ENCODE measurements at regions not wholly inside any gene's neighbourhood (a gene's known extent, or its start where the extent isn't known, plus 50 kb on each side); places are given as distances from the start of the nearest gene placed in this dataset.
A peak's percentile ranks its signal among the peaks of the same experiment; 100 is the strongest.

DNA sequence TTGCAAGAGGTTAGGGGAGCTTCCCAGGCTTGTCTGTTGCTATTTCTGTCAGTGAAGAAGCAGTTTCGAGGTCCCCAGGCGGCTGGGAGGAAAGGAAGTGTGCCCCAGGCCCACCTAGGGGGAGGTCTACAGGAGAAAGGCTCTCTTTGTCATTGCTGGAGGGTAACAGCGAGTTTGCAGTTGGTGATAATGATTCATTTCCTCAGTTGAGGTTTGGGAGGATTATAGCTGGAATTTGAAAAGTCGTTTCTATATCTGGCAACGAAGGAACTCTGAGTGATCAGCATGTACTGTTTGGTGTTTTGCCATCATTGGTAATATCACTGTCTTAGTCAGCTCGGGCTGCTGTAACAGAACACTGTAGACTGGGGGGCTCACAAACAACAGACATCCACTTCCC is 65.5 kb upstream of the UBE3A start:
- H3K79me2 ChIP-seq (ENCODE audit: low read length), result no peaks in the 10 kb centered on the region
- no peak overlapping the region for H3K27ac ChIP-seq (ENCODE audit: low read length)
- H2AFZ ChIP-seq (ENCODE audit: low read depth, low read length), result no peak overlapping the region
- no peak overlapping the region for H3K9ac ChIP-seq (ENCODE audit: low read length)
- no peaks in the 10 kb centered on the region for H4K20me1 ChIP-seq (ENCODE audit: insufficient read depth, low read length)
- no peak overlapping the region for H3K4me3 ChIP-seq (ENCODE audit: low read length)
- H3K4me2 ChIP-seq (ENCODE audit: low read length), result no peak overlapping the region
- no peaks in the 10 kb centered on the region for H3K9me3 ChIP-seq (ENCODE audit: insufficient read depth, low read length)
- 0 out of 2 replicates have a peak, but pooled peaks cover 4% of the 10 kb centered on the region for H3K27me3 ChIP-seq (ENCODE audit: low read depth, low read length)
- no peaks in the 10 kb centered on the region for H3K4me1 ChIP-seq (ENCODE audit: low read length)
- no peaks in the 10 kb centered on the region for H3K36me3 ChIP-seq (replicated peaks; ENCODE audit: low read depth, low read length)
- no peak for TF ChIP-seq EZH2phosphoT487 (IDR thresholded peaks at IDR 0.05; ENCODE audit: low read depth)
- TF ChIP-seq, protein P1, sequence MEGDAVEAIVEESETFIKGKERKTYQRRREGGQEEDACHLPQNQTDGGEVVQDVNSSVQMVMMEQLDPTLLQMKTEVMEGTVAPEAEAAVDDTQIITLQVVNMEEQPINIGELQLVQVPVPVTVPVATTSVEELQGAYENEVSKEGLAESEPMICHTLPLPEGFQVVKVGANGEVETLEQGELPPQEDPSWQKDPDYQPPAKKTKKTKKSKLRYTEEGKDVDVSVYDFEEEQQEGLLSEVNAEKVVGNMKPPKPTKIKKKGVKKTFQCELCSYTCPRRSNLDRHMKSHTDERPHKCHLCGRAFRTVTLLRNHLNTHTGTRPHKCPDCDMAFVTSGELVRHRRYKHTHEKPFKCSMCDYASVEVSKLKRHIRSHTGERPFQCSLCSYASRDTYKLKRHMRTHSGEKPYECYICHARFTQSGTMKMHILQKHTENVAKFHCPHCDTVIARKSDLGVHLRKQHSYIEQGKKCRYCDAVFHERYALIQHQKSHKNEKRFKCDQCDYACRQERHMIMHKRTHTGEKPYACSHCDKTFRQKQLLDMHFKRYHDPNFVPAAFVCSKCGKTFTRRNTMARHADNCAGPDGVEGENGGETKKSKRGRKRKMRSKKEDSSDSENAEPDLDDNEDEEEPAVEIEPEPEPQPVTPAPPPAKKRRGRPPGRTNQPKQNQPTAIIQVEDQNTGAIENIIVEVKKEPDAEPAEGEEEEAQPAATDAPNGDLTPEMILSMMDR (IDR thresholded peaks at IDR 0.05; ENCODE audit: low read depth, low read length), result no peak

GRCh38 chr15:25501828-25502446 is 63.1 kb upstream of the UBE3A start:
- TF ChIP-seq, protein P1 (IDR thresholded peaks at IDR 0.05; ENCODE audit: low read depth, low read length), result peak; percentile 67
- no peak for TF ChIP-seq EZH2phosphoT487 (IDR thresholded peaks at IDR 0.05; ENCODE audit: low read depth)
- H2AFZ ChIP-seq (ENCODE audit: low read depth, low read length), result no peak overlapping the region

DNA sequence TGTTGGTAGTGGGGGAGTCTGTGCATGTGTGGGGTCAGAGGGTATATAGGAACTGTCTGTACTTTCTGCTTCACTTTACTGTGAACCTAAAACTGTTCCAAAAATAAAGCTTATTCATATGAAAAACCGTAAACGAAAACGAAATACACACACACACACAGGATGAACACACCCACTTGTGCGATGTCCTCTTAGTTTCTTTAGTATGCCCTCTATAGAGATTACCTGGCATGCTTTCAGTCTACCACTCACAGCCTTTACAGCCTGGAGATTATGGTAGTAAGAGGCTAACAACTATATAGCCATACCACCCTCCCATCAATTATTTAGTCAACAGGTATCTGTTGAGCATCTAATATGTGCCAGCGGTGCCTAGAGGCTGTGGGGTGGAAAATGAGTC is 60.0 kb upstream of the UBE3A start:
- H3K4me1 ChIP-seq (ENCODE audit: low read length), result no peaks in the 10 kb centered on the region
- H3K9ac ChIP-seq (ENCODE audit: low read length), result no peak overlapping the region
- H3K4me3 ChIP-seq (ENCODE audit: low read length), result no peak overlapping the region
- no peak overlapping the region for H3K4me2 ChIP-seq (ENCODE audit: low read length)
- no peaks in the 10 kb centered on the region; the same call in 1 of the 2 replicates for H3K27me3 ChIP-seq (ENCODE audit: low read depth, low read length)
- TF ChIP-seq, protein P1 (IDR thresholded peaks at IDR 0.05; ENCODE audit: low read depth, low read length), result no peak
- no peak for TF ChIP-seq EZH2phosphoT487 (IDR thresholded peaks at IDR 0.05; ENCODE audit: low read depth)
- H3K79me2 ChIP-seq (ENCODE audit: low read length), result no peaks in the 10 kb centered on the region
- H4K20me1 ChIP-seq (ENCODE audit: insufficient read depth, low read length), result no peaks in the 10 kb centered on the region
- no peak overlapping the region for H3K27ac ChIP-seq (ENCODE audit: low read length)
- no peaks in the 10 kb centered on the region for H3K9me3 ChIP-seq (ENCODE audit: insufficient read depth, low read length)
- no peak overlapping the region for H2AFZ ChIP-seq (ENCODE audit: low read depth, low read length)
- H3K36me3 ChIP-seq (replicated peaks; ENCODE audit: low read depth, low read length), result no peaks in the 10 kb centered on the region

More at GRCh38 chr15:25501828-25502446, 63.1 kb upstream of the UBE3A start:
- Histone ChIP-seq H3K9ac (ENCODE audit: low read length) (no peak overlapping the region), H3K4me3 (ENCODE audit: low read length) (no peak overlapping the region), H3K79me2 (ENCODE audit: low read length) (no peaks in the 10 kb centered on the region), H3K4me2 (ENCODE audit: low read length) (no peak overlapping the region), H3K4me1 (ENCODE audit: low read length) (no peaks in the 10 kb centered on the region), H3K27me3 (ENCODE audit: low read depth, low read length) (no peaks in the 10 kb centered on the region; the same call in 1 of the 2 replicates), H3K27ac (ENCODE audit: low read length) (no peak overlapping the region), H3K9me3 (ENCODE audit: insufficient read depth, low read length) (no peaks in the 10 kb centered on the region), H4K20me1 (ENCODE audit: insufficient read depth, low read length) (no peaks in the 10 kb centered on the region), H3K36me3 (replicated peaks; ENCODE audit: low read depth, low read length) (no peaks in the 10 kb centered on the region)

DNA sequence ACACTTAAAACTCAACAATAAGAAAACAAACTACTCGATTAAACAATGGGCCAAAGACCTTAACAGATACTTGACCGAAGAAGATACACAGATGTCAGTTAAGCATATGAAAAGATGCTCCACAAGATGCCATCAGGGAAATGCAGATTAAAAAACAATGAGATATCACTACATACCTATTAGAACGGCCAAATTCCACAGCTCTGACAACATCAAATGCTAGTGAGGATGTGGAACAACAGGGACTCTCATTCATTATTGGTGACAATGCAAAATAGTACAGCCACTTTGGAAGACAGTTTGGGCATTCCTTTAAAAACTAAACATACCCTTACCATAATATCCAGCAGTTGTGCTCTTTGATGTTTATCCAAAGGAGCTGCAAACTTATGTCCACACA is 59.1 kb upstream of the UBE3A start:
- Histone ChIP-seq H3K27ac (ENCODE audit: low read length) (no peak overlapping the region), H3K36me3 (replicated peaks; ENCODE audit: low read depth, low read length) (no peaks in the 10 kb centered on the region)

More for the DNA sequence above, 59.1 kb upstream of the UBE3A start:
- H3K9ac ChIP-seq (ENCODE audit: low read length), result no peak overlapping the region
- no peaks in the 10 kb centered on the region for H3K9me3 ChIP-seq (ENCODE audit: insufficient read depth, low read length)
- TF ChIP-seq, protein P1 (IDR thresholded peaks at IDR 0.05; ENCODE audit: low read depth, low read length), result no peak
- TF ChIP-seq EZH2phosphoT487 (IDR thresholded peaks at IDR 0.05; ENCODE audit: low read depth), result no peak
- H3K79me2 ChIP-seq (ENCODE audit: low read length), result no peaks in the 10 kb centered on the region
- H3K4me3 ChIP-seq (ENCODE audit: low read length), result no peak overlapping the region
- H3K27me3 ChIP-seq (ENCODE audit: low read depth, low read length), result no peaks in the 10 kb centered on the region; the same call in 1 of the 2 replicates
- H2AFZ ChIP-seq (ENCODE audit: low read depth, low read length), result no peak overlapping the region
- no peaks in the 10 kb centered on the region for H4K20me1 ChIP-seq (ENCODE audit: insufficient read depth, low read length)
- H3K4me1 ChIP-seq (ENCODE audit: low read length), result no peaks in the 10 kb centered on the region
- H3K4me2 ChIP-seq (ENCODE audit: low read length), result no peak overlapping the region

Data from OCI-LY3 (cell line).